Body of pancreas (tissue), 4 donors: ENCODE measurements at regions not wholly inside any gene's neighbourhood (a gene's known extent, or its start where the extent isn't known, plus 50 kb on each side); places are given as distances from the start of the nearest gene placed in this dataset.

Experiments used
- POLR2A ChIP-seq, 3 donors: fragments of 450-650 bp; IDR thresholded peaks; one replicate each; pipeline ENCODE4 v1.6.1; 2016; ENCODE audit warnings: antibody characterized with exemption in 3 of 3, mild to moderate bottlenecking in 2 of 3
- TF ChIP-seq, protein P1 (sequence below), 7 experiments: fragments of 450-650 bp in 4 of 7; fragments of 200-600 bp in 3 of 7; sonication (generic) in 3 of 7; IDR thresholded peaks; one replicate each; pipeline ENCODE4 v1.5.1; 2016 to 2019; ENCODE audit warnings: antibody characterized with exemption in 7 of 7

GRCh38 chr12:42692749-42693148 is 103.2 kb upstream of the PRICKLE1 start:
- TF ChIP-seq, protein P1, sequence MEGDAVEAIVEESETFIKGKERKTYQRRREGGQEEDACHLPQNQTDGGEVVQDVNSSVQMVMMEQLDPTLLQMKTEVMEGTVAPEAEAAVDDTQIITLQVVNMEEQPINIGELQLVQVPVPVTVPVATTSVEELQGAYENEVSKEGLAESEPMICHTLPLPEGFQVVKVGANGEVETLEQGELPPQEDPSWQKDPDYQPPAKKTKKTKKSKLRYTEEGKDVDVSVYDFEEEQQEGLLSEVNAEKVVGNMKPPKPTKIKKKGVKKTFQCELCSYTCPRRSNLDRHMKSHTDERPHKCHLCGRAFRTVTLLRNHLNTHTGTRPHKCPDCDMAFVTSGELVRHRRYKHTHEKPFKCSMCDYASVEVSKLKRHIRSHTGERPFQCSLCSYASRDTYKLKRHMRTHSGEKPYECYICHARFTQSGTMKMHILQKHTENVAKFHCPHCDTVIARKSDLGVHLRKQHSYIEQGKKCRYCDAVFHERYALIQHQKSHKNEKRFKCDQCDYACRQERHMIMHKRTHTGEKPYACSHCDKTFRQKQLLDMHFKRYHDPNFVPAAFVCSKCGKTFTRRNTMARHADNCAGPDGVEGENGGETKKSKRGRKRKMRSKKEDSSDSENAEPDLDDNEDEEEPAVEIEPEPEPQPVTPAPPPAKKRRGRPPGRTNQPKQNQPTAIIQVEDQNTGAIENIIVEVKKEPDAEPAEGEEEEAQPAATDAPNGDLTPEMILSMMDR (IDR thresholded peaks at IDR 0.05), result no peak
- TF ChIP-seq POLR2A (IDR thresholded peaks at IDR 0.05), result no peak
